Neuronal stem cell (in vitro differentiated cells): ENCODE measurements at regions not wholly inside any gene's neighbourhood (a gene's known extent, or its start where the extent isn't known, plus 50 kb on each side); places are given as distances from the start of the nearest gene placed in this dataset.

Experiments used
- DNase-seq: peaks from one replicate; pipeline ENCODE4 v3.0.0-alpha.2; 2013; ENCODE audit warnings: low spot score
- H2AFZ ChIP-seq: one replicate; pipeline ENCODE4 v1.6.1; 2013; ENCODE audit warnings: mild to moderate bottlenecking, low read length, inconsistent platforms
- H2AK5ac ChIP-seq: 2 replicates; pipeline ENCODE4 v1.6.1; 2013; ENCODE audit warnings: low read depth, mild to moderate bottlenecking, inconsistent platforms, low read length, moderate library complexity, mixed read lengths
- H2BK120ac ChIP-seq: 2 replicates; pipeline ENCODE4 v1.6.1; 2013; ENCODE audit warnings: low read depth, mild to moderate bottlenecking, inconsistent platforms, low read length, moderate library complexity, mixed read lengths
- H2BK12ac ChIP-seq: one replicate; pipeline ENCODE4 v1.6.1; 2013; ENCODE audit warnings: low read length, inconsistent platforms
- H2BK15ac ChIP-seq: 2 replicates; pipeline ENCODE4 v1.6.1; 2013; ENCODE audit warnings: mild to moderate bottlenecking, low read length, inconsistent platforms, mixed read lengths
- H2BK5ac ChIP-seq: one replicate; pipeline ENCODE4 v1.6.1; 2013; ENCODE audit warnings: inconsistent platforms, mild to moderate bottlenecking, low read length, moderate library complexity
- H3K14ac ChIP-seq: one replicate; pipeline ENCODE4 v1.6.1; 2013; ENCODE audit warnings: low read length, inconsistent platforms
- H3K18ac ChIP-seq: 2 replicates; pipeline ENCODE4 v1.6.1; 2013; ENCODE audit warnings: low read length, inconsistent platforms
- H3K23ac ChIP-seq: 2 replicates; pipeline ENCODE4 v1.6.1; 2013; ENCODE audit warnings: low read depth, mild to moderate bottlenecking, mixed read lengths, low read length, inconsistent platforms; ENCODE audit not compliant: poor library complexity
- H3K27ac ChIP-seq: replicated peaks from 3 replicates; pipeline ENCODE4 v1.5.1; 2013; ENCODE audit warnings: low read length, inconsistent platforms
- H3K27me3 ChIP-seq, 3 experiments: 2 replicates each; pipeline ENCODE4 v1.6.1; 2013; ENCODE audit warnings: low read length in 3 of 3, mild to moderate bottlenecking in 2 of 3, inconsistent platforms in 1 of 3, low read depth in 1 of 3, mixed read lengths in 1 of 3, moderate library complexity in 1 of 3; ENCODE audit not compliant: control insufficient read depth in 3 of 3, insufficient read depth in 3 of 3
- H3K36me3 ChIP-seq, 2 donors: replicated peaks in 1 of 2; 2 replicates each; pipeline ENCODE4 v1.6.1; 2013; ENCODE audit warnings: low read length in 2 of 2; ENCODE audit not compliant: control insufficient read depth in 2 of 2, insufficient read depth in 2 of 2
- H3K4ac ChIP-seq: 2 replicates; pipeline ENCODE4 v1.6.1; 2013; ENCODE audit warnings: inconsistent platforms, mild to moderate bottlenecking, low read length, moderate library complexity
- H3K4me1 ChIP-seq, 2 donors: 1 replicate in 1 of 2; 2 replicates in 1 of 2; pipeline ENCODE4 v1.6.1; 2013; ENCODE audit warnings: low read length in 2 of 2, low read depth in 1 of 2; ENCODE audit not compliant: control insufficient read depth in 2 of 2, insufficient read depth in 1 of 2
- H3K4me2 ChIP-seq: one replicate; pipeline ENCODE4 v1.6.1; 2013; ENCODE audit warnings: mild to moderate bottlenecking, low read length, inconsistent platforms; ENCODE audit not compliant: insufficient read depth, poor library complexity, severe bottlenecking
- H3K4me3 ChIP-seq, 2 donors: 2 replicates each; pipeline ENCODE4 v1.5.1; 2013; ENCODE audit warnings: low read length in 2 of 2, mild to moderate bottlenecking in 2 of 2, inconsistent platforms in 1 of 2, moderate library complexity in 1 of 2
- H3K79me1 ChIP-seq: one replicate; pipeline ENCODE4 v1.6.1; 2013; ENCODE audit warnings: low read depth, mild to moderate bottlenecking, inconsistent platforms, low read length, moderate library complexity
- H3K9ac ChIP-seq: one replicate; pipeline ENCODE4 v1.6.1; 2013; ENCODE audit warnings: mild to moderate bottlenecking, low read depth, low read length, inconsistent platforms; ENCODE audit not compliant: poor library complexity
- H3K9me3 ChIP-seq, 2 donors: replicated peaks in 1 of 2; 2 replicates each; pipeline versions ENCODE3 to v1.6.1; 2013; ENCODE audit warnings: low read length in 2 of 2, mild to moderate bottlenecking in 2 of 2, inconsistent platforms in 1 of 2, low read depth in 1 of 2, mixed read lengths in 1 of 2, moderate library complexity in 1 of 2; ENCODE audit not compliant: control insufficient read depth in 2 of 2, insufficient read depth in 1 of 2
- H4K8ac ChIP-seq: one replicate; pipeline ENCODE4 v1.6.1; 2013; ENCODE audit warnings: low read depth, mild to moderate bottlenecking, inconsistent platforms, low read length, moderate library complexity
- H4K91ac ChIP-seq: one replicate; pipeline ENCODE4 v1.6.1; 2013; ENCODE audit warnings: low read length, low read depth, mild to moderate bottlenecking, inconsistent platforms; ENCODE audit not compliant: poor library complexity
- WGBS, 2 donors: extraction: QIAGEN DNeasy Blood & Tissue Kit; methylation state at CpG; one replicate each; pipeline ENCODE4 v1.1.7; 2013; ENCODE audit warnings: missing lambda C conversion rate in 2 of 2, mixed read lengths in 1 of 2; ENCODE audit not compliant: insufficient read length in 2 of 2, insufficient replicate concordance in 1 of 2; ENCODE audit errors: extremely low coverage in 2 of 2; 5-methylcytosine and 5-hydroxymethylcytosine counted together

GRCh38 chrX:146238173-146238572, 420.5 kb downstream of the SLITRK2 start:
- Histone ChIP-seq H2BK120ac (no peak overlapping the region), H4K91ac (no peak overlapping the region), H2BK5ac (no peak overlapping the region), H2AK5ac (no peak overlapping the region), H3K9me3 (no peaks in the 10 kb centered on the region), H2BK12ac (no peak overlapping the region), H4K8ac (no peak overlapping the region), H3K4me1 (no peaks in the 10 kb centered on the region), H3K9ac (no peak overlapping the region), H3K4me3 (no peak overlapping the region), H3K14ac (no peak overlapping the region), H2BK15ac (no peak overlapping the region), H3K27me3 (no peaks in the 10 kb centered on the region), H3K18ac (no peak overlapping the region), H3K23ac (no peak overlapping the region), H3K36me3 (no peaks in the 10 kb centered on the region), H3K4ac (no peak overlapping the region), H3K27ac (no peak overlapping the region), H2AFZ (no peak overlapping the region), H3K4me2 (no peak overlapping the region), H3K79me1 (no peaks in the 10 kb centered on the region)
- no CpG with 5 or more reads among the region's 2 CpGs for WGBS, 2 donors
- no peak for DNase-seq

- no peak overlapping the region for H4K91ac ChIP-seq
- no peak overlapping the region for H2AK5ac ChIP-seq
- WGBS, 2 donors, result no CpG with 5 or more reads among the region's 3 CpGs
- no peak overlapping the region for H2BK12ac ChIP-seq
- no peaks in the 10 kb centered on the region for H3K9me3 ChIP-seq
- H3K23ac ChIP-seq, result no peak overlapping the region
- no peak overlapping the region for H4K8ac ChIP-seq
- no peak overlapping the region for H3K9ac ChIP-seq
- no peak for DNase-seq
- no peak overlapping the region for H3K18ac ChIP-seq
- H3K27ac ChIP-seq, result no peak overlapping the region
- no peak overlapping the region for H2AFZ ChIP-seq
- H2BK120ac ChIP-seq, result no peak overlapping the region
- no peak overlapping the region for H2BK15ac ChIP-seq
- H3K4me1 ChIP-seq, result no peaks in the 10 kb centered on the region
- no peak overlapping the region for H3K14ac ChIP-seq
- no peak overlapping the region for H2BK5ac ChIP-seq
- no peak overlapping the region for H3K4ac ChIP-seq
- H3K36me3 ChIP-seq, result no peaks in the 10 kb centered on the region
- no peaks in the 10 kb centered on the region for H3K27me3 ChIP-seq
- no peaks in the 10 kb centered on the region for H3K79me1 ChIP-seq
- H3K4me3 ChIP-seq, result no peak overlapping the region
- H3K4me2 ChIP-seq, result no peak overlapping the region
These were observed 424.3 kb downstream of the SLITRK2 start for GRCh38 chrX:146241902-146242301.

GRCh38 chrX:146243041-146243440, 425.4 kb downstream of the SLITRK2 start:
- Histone ChIP-seq H3K79me1 (no peaks in the 10 kb centered on the region), H3K36me3 (no peaks in the 10 kb centered on the region), H3K9me3 (no peaks in the 10 kb centered on the region), H2AFZ (no peak overlapping the region), H2BK120ac (no peak overlapping the region), H3K4ac (no peak overlapping the region), H3K14ac (no peak overlapping the region), H2BK12ac (no peak overlapping the region), H2AK5ac (no peak overlapping the region), H3K23ac (no peak overlapping the region), H4K91ac (no peak overlapping the region), H3K18ac (no peak overlapping the region), H3K4me2 (no peak overlapping the region), H3K27me3 (no peaks in the 10 kb centered on the region), H3K27ac (no peak overlapping the region), H3K4me3 (no peak overlapping the region), H3K9ac (no peak overlapping the region), H4K8ac (no peak overlapping the region), H2BK5ac (no peak overlapping the region), H3K4me1 (no peaks in the 10 kb centered on the region), H2BK15ac (no peak overlapping the region)
- WGBS, 2 donors, result no CpG with 5 or more reads among the region's 3 CpGs
- no peak for DNase-seq

- Histone ChIP-seq H3K14ac (no peak overlapping the region), H3K4ac (no peak overlapping the region), H2BK5ac (no peak overlapping the region), H2AFZ (no peak overlapping the region), H3K9ac (no peak overlapping the region), H2BK120ac (no peak overlapping the region), H4K8ac (no peak overlapping the region), H2BK15ac (no peak overlapping the region), H3K23ac (no peak overlapping the region), H3K18ac (no peak overlapping the region), H3K79me1 (no peaks in the 10 kb centered on the region), H3K27me3 (no peaks in the 10 kb centered on the region), H2AK5ac (no peak overlapping the region), H3K4me2 (no peak overlapping the region), H4K91ac (no peak overlapping the region), H2BK12ac (no peak overlapping the region), H3K36me3 (no peaks in the 10 kb centered on the region), H3K9me3 (no peaks in the 10 kb centered on the region), H3K4me1 (no peaks in the 10 kb centered on the region), H3K27ac (no peak overlapping the region), H3K4me3 (no peak overlapping the region)
- no peak for DNase-seq
- no CpG with 5 or more reads among the region's 18 CpGs for WGBS, 2 donors
These were observed 441.6 kb downstream of the SLITRK2 start for GRCh38 chrX:146259207-146259606.
